ENCODE measurements at regions not wholly inside any gene's neighbourhood (a gene's known extent, or its start where the extent isn't known, plus 50 kb on each side); places are given as distances from the start of the nearest gene placed in this dataset.
"Not testable (repeated sequence)": the region's sequence is repeated elsewhere in the genome, so short reads cannot be mapped to it uniquely, and the experiment has no call there.

- DNase-seq, result no peak
Observed at GRCh38 chr7:153696242-153696641, 356.0 kb upstream of the DPP6 start.

- no peak for DNase-seq
Observed at GRCh38 chr7:153698046-153698445, 354.2 kb upstream of the DPP6 start.

- no peak for DNase-seq
Observed at GRCh38 chr7:153701678-153702077, 350.5 kb upstream of the DPP6 start.

- not testable (repeated sequence) for DNase-seq
Observed at GRCh38 chr7:153723892-153724291, 328.3 kb upstream of the DPP6 start.

- DNase-seq, result not testable (repeated sequence)
Observed at GRCh38 chr7:153731504-153731903, 320.7 kb upstream of the DPP6 start.

- DNase-seq, result not testable (repeated sequence)
Observed at GRCh38 chr7:153743434-153743833, 308.8 kb upstream of the DPP6 start.

GRCh38 chr7:153747969-153748368 is 304.2 kb upstream of the DPP6 start:
- DNase-seq, result peak in 1 of 2 experiments; percentile 43

- not testable (repeated sequence) for DNase-seq
Observed at GRCh38 chr7:153748885-153749284, 303.3 kb upstream of the DPP6 start.

GRCh38 chr7:153765869-153766268 is 286.3 kb upstream of the DPP6 start:
- DNase-seq, result not testable (repeated sequence)

GRCh38 chr7:153766926-153767325 is 285.3 kb upstream of the DPP6 start:
- not testable (repeated sequence) for DNase-seq

- no peak for DNase-seq
Observed at GRCh38 chr7:153772966-153773365, 279.2 kb upstream of the DPP6 start.

GRCh38 chr7:153776940-153777339 is 275.3 kb upstream of the DPP6 start:
- DNase-seq, result not testable (repeated sequence)

GRCh38 chr7:153797363-153797762 is 254.8 kb upstream of the DPP6 start:
- DNase-seq, result not testable (repeated sequence)

GRCh38 chr7:153808117-153808516 is 244.1 kb upstream of the DPP6 start:
- DNase-seq, result no peak

- DNase-seq, result no peak
Observed at GRCh38 chr7:153829525-153829924, 222.7 kb upstream of the DPP6 start.

GRCh38 chr7:153832160-153832559 is 220.0 kb upstream of the DPP6 start:
- no peak for DNase-seq

- peak in 1 of 2 experiments; percentile 63 for DNase-seq
Observed at GRCh38 chr7:153835103-153835502, 217.1 kb upstream of the DPP6 start.

GRCh38 chr7:153835712-153836265 is 216.4 kb upstream of the DPP6 start:
- DNase-seq, result peak in 1 of 2 experiments; percentile 66

- no peak for DNase-seq
Observed at GRCh38 chr7:153838591-153838990, 213.6 kb upstream of the DPP6 start.

GRCh38 chr7:153840861-153841260 is 211.3 kb upstream of the DPP6 start:
- no peak for DNase-seq

- no peak for DNase-seq
Observed at GRCh38 chr7:153847828-153848227, 204.4 kb upstream of the DPP6 start.

GRCh38 chr7:153852261-153852660 is 199.9 kb upstream of the DPP6 start:
- no peak for DNase-seq

GRCh38 chr7:153858355-153858754 is 193.8 kb upstream of the DPP6 start:
- DNase-seq, result no peak

- DNase-seq, result no peak
Observed at GRCh38 chr7:153859239-153859638, 193.0 kb upstream of the DPP6 start.
